Astrocyte (in vitro differentiated cells and primary cell): ENCODE measurements at regions not wholly inside any gene's neighbourhood (a gene's known extent, or its start where the extent isn't known, plus 50 kb on each side); places are given as distances from the start of the nearest gene placed in this dataset.

Experiments
- DNase-seq: peaks from one replicate; pipeline ENCODE4 v3.0.0-alpha.2; 2010; ENCODE audit warnings: low read depth
- FAIRE-seq: peaks from 2 replicates; lab custom pipeline; 2011; peaks lifted over from hg19 to GRCh38; lab: Jason Lieb, UNC
- H2AFZ ChIP-seq: 2 replicates; pipeline ENCODE4 v1.6.0; 2012; ENCODE audit warnings: low read depth, low read length, inconsistent platforms
- H3K27ac ChIP-seq: 2 replicates; pipeline ENCODE4 v1.5.1; 2011; ENCODE audit warnings: low read depth, low read length, inconsistent platforms
- H3K27me3 ChIP-seq: 2 replicates; pipeline ENCODE4 v1.6.0; 2011; ENCODE audit warnings: low read length, inconsistent platforms; ENCODE audit not compliant: insufficient read depth
- H3K36me3 ChIP-seq: 2 replicates; pipeline ENCODE4 v1.5.1; 2011; ENCODE audit warnings: low read length, inconsistent platforms; ENCODE audit not compliant: insufficient read depth
- H3K4me1 ChIP-seq: 2 replicates; pipeline ENCODE4 v1.5.1; 2011; ENCODE audit warnings: low read length, inconsistent platforms; ENCODE audit not compliant: insufficient read depth
- H3K4me2 ChIP-seq: 2 replicates; pipeline ENCODE4 v1.6.0; 2012; ENCODE audit warnings: low read length, inconsistent platforms
- H3K4me3 ChIP-seq: 2 replicates; pipeline ENCODE4 v1.5.1; 2011; ENCODE audit warnings: low read depth, mild to moderate bottlenecking, low read length, inconsistent platforms; ENCODE audit not compliant: insufficient read depth
- H3K79me2 ChIP-seq: 2 replicates; pipeline ENCODE4 v1.6.0; 2012; ENCODE audit warnings: mild to moderate bottlenecking, low read length, inconsistent platforms; ENCODE audit not compliant: insufficient read depth
- H3K9ac ChIP-seq: 2 replicates; pipeline ENCODE4 v1.6.0; 2012; ENCODE audit warnings: mild to moderate bottlenecking, low read length, inconsistent platforms
- H3K9me3 ChIP-seq: 2 replicates; pipeline ENCODE4 v1.5.1; 2012; ENCODE audit warnings: low read depth, mild to moderate bottlenecking, low read length, inconsistent platforms; ENCODE audit not compliant: insufficient read depth
- H4K20me1 ChIP-seq: 2 replicates; pipeline ENCODE4 v1.6.0; 2012; ENCODE audit warnings: low read length, inconsistent platforms; ENCODE audit not compliant: insufficient read depth
- H3K27ac Mint-ChIP-seq: one replicate; pipeline ENCODE4 v1.8.0; 2021; ENCODE audit warnings: mild to moderate bottlenecking, mixed read lengths; ENCODE audit not compliant: unreplicated experiment
- H3K27me3 Mint-ChIP-seq: one replicate; pipeline ENCODE4 v1.8.0; 2021; ENCODE audit warnings: low read depth, mixed read lengths; ENCODE audit not compliant: unreplicated experiment
- H3K36me3 Mint-ChIP-seq: one replicate; pipeline ENCODE4 v1.8.0; 2021; ENCODE audit warnings: low read depth, mixed read lengths; ENCODE audit not compliant: unreplicated experiment
- H3K4me1 Mint-ChIP-seq: one replicate; pipeline ENCODE4 v1.8.0; 2021; ENCODE audit warnings: low read depth, mixed read lengths; ENCODE audit not compliant: unreplicated experiment
- H3K4me3 Mint-ChIP-seq: one replicate; pipeline ENCODE4 v1.8.0; 2021; ENCODE audit warnings: mild to moderate bottlenecking, moderate library complexity, mixed read lengths; ENCODE audit not compliant: unreplicated experiment
- H3K9me3 Mint-ChIP-seq: one replicate; pipeline ENCODE4 v1.8.0; 2021; ENCODE audit warnings: mild to moderate bottlenecking, mixed read lengths; ENCODE audit not compliant: unreplicated experiment
- CTCF ChIP-seq: IDR thresholded peaks from 2 replicates; pipeline ENCODE4 v1.5.1; 2011; ENCODE audit warnings: low read depth, mild to moderate bottlenecking, inconsistent platforms, low read length, moderate library complexity; ENCODE audit not compliant: insufficient read depth
- EZH2 ChIP-seq: IDR thresholded peaks from 2 replicates; pipeline ENCODE4 v1.6.1; 2012; ENCODE audit warnings: mild to moderate bottlenecking, low read length, inconsistent platforms; ENCODE audit not compliant: insufficient read depth

GRCh38 chr12:74801625-74802024 is 264.0 kb downstream of the ATXN7L3B start:
- no peaks in the 10 kb centered on the region for H3K27me3 Mint-ChIP-seq

GRCh38 chr12:74816398-74817175 is 279.0 kb downstream of the ATXN7L3B start:
- H3K4me1 Mint-ChIP-seq: no peaks in the 10 kb centered on the region
- no peak for TF ChIP-seq CTCF
- no peak for TF ChIP-seq EZH2
- H3K9me3 Mint-ChIP-seq: peaks cover 4% of the 10 kb centered on the region
- H3K36me3 ChIP-seq: no peaks in the 10 kb centered on the region
- FAIRE-seq (no peak), DNase-seq (no peak)
- no peaks in the 10 kb centered on the region for H3K27me3 Mint-ChIP-seq
- no peaks in the 10 kb centered on the region for H3K79me2 ChIP-seq
- H3K27ac Mint-ChIP-seq: no peak overlapping the region
- no peak overlapping the region for H3K4me3 ChIP-seq
- no peak overlapping the region for H3K9ac ChIP-seq
- H3K27me3 ChIP-seq: no peaks in the 10 kb centered on the region
- H3K4me3 Mint-ChIP-seq: no peak overlapping the region
- H3K4me1 ChIP-seq: no peaks in the 10 kb centered on the region
- no peak overlapping the region for H3K27ac ChIP-seq
- no peak overlapping the region for H2AFZ ChIP-seq
- no peaks in the 10 kb centered on the region for H3K36me3 Mint-ChIP-seq
- no peaks in the 10 kb centered on the region for H3K9me3 ChIP-seq
- no peaks in the 10 kb centered on the region for H4K20me1 ChIP-seq
- H3K4me2 ChIP-seq: no peak overlapping the region

More at GRCh38 chr12:74801625-74802024, 264.0 kb downstream of the ATXN7L3B start:
- Histone ChIP-seq H3K4me1 (no peaks in the 10 kb centered on the region), H3K27me3 (no peaks in the 10 kb centered on the region), H2AFZ (no peak overlapping the region), H3K27ac (no peak overlapping the region), H3K4me3 (no peak overlapping the region), H4K20me1 (no peaks in the 10 kb centered on the region), H3K4me2 (no peak overlapping the region), H3K36me3 (no peaks in the 10 kb centered on the region), H3K79me2 (no peaks in the 10 kb centered on the region), H3K9ac (no peak overlapping the region), H3K9me3 (no peaks in the 10 kb centered on the region)
- FAIRE-seq (no peak), DNase-seq (no peak)
- H3K9me3 Mint-ChIP-seq: no peaks in the 10 kb centered on the region
- H3K36me3 Mint-ChIP-seq: no peaks in the 10 kb centered on the region
- H3K27ac Mint-ChIP-seq: no peak overlapping the region
- TF ChIP-seq EZH2 (no peak), CTCF (no peak)
- no peak overlapping the region for H3K4me3 Mint-ChIP-seq
- peaks cover 3% of the 10 kb centered on the region for H3K4me1 Mint-ChIP-seq

- no peaks in the 10 kb centered on the region for H3K36me3 Mint-ChIP-seq
- Histone ChIP-seq H3K27ac (no peak overlapping the region), H3K79me2 (no peaks in the 10 kb centered on the region), H3K4me1 (no peaks in the 10 kb centered on the region), H3K4me3 (no peak overlapping the region), H3K4me2 (no peak overlapping the region), H3K27me3 (no peaks in the 10 kb centered on the region), H2AFZ (no peak overlapping the region), H3K9me3 (no peaks in the 10 kb centered on the region), H3K9ac (no peak overlapping the region), H4K20me1 (no peaks in the 10 kb centered on the region), H3K36me3 (no peaks in the 10 kb centered on the region)
- FAIRE-seq (no peak), DNase-seq (no peak)
- H3K4me1 Mint-ChIP-seq: no peaks in the 10 kb centered on the region
- H3K9me3 Mint-ChIP-seq: peaks cover 4% of the 10 kb centered on the region
- TF ChIP-seq CTCF (no peak), EZH2 (no peak)
- H3K27me3 Mint-ChIP-seq: no peaks in the 10 kb centered on the region
- no peak overlapping the region for H3K4me3 Mint-ChIP-seq
- no peak overlapping the region for H3K27ac Mint-ChIP-seq
Observed at GRCh38 chr12:74817499-74817898, 279.9 kb downstream of the ATXN7L3B start.
